ENCODE measurements at regions not wholly inside any gene's neighbourhood (a gene's known extent, or its start where the extent isn't known, plus 50 kb on each side); places are given as distances from the start of the nearest gene placed in this dataset.

DNA sequence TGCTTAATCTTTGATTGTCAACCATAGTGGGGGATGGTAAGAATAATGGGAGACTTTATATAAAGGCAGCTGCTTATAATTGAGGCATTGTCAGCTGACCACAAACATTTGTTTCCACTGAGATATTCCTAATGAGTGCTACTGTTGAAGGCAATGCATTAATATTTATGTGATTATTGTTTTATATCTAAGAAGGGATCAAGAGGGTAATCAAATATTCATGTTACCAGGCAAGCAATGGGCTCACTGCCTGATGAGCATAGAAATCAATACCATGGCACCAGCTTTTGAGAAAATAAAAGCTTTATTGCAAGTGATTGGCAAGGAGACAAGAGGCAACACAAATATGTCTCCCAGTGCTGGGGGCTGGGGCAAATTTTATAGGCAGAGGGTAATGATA, 706.7 kb upstream of the ADAMTS5 start:
- intact Hi-C loops (cut with DNase I; ENCODE audit: low total_unique reads), result no loop called here
- no peaks in the 10 kb centered on the region for H3K27me3 ChIP-seq

DNA sequence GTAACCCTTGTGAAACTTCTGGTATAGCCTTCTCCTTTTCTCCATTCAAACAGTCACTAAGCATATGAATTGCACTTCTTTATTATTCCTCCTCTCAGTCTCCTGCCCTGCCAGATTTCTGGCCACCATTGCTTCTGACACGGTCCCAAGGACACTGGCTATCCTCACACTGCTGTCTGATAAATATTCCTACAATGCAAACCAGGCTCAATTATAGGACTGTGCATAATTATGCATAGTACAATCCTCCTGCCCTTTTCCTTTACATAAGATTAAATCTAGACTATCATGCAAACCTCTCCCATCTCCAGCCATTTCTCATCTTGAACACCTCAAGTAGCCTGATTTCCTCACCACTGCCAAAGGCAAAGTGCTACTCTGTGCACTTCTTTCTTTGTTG, 704.3 kb upstream of the ADAMTS5 start:
- 58 to 81% (median 69%) methylated on average over 1 of the region's 1 CpG for WGBS, 5 donors
- Histone ChIP-seq H3K27me3 (no peaks in the 10 kb centered on the region), H3K4me3 (no peak overlapping the region), H3K9me3 (no peaks in the 10 kb centered on the region), H3K27ac (no peak overlapping the region), H3K36me3 (no peaks in the 10 kb centered on the region), H3K4me1 (no peaks in the 10 kb centered on the region)
- TF ChIP-seq EP300 (IDR thresholded peaks at IDR 0.05) (no peak), POLR2A (IDR thresholded peaks at IDR 0.05) (no peak), POLR2AphosphoS5 (IDR thresholded peaks at IDR 0.05) (no peak)
- TF ChIP-seq, protein P1, sequence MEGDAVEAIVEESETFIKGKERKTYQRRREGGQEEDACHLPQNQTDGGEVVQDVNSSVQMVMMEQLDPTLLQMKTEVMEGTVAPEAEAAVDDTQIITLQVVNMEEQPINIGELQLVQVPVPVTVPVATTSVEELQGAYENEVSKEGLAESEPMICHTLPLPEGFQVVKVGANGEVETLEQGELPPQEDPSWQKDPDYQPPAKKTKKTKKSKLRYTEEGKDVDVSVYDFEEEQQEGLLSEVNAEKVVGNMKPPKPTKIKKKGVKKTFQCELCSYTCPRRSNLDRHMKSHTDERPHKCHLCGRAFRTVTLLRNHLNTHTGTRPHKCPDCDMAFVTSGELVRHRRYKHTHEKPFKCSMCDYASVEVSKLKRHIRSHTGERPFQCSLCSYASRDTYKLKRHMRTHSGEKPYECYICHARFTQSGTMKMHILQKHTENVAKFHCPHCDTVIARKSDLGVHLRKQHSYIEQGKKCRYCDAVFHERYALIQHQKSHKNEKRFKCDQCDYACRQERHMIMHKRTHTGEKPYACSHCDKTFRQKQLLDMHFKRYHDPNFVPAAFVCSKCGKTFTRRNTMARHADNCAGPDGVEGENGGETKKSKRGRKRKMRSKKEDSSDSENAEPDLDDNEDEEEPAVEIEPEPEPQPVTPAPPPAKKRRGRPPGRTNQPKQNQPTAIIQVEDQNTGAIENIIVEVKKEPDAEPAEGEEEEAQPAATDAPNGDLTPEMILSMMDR (IDR thresholded peaks at IDR 0.05), result no peak
- intact Hi-C loops (cut with DNase I; ENCODE audit: low total_unique reads), result no loop called here
- no peak for DNase-seq

More for the DNA sequence above, 706.7 kb upstream of the ADAMTS5 start:
- H3K4me3 ChIP-seq, result no peak overlapping the region
- TF ChIP-seq POLR2AphosphoS5 (IDR thresholded peaks at IDR 0.05), result no peak
- H3K9me3 ChIP-seq, result no peaks in the 10 kb centered on the region
- no peak for DNase-seq
- no peaks in the 10 kb centered on the region for H3K36me3 ChIP-seq
- H3K27ac ChIP-seq, result no peak overlapping the region
- H3K4me1 ChIP-seq, result no peaks in the 10 kb centered on the region

DNA sequence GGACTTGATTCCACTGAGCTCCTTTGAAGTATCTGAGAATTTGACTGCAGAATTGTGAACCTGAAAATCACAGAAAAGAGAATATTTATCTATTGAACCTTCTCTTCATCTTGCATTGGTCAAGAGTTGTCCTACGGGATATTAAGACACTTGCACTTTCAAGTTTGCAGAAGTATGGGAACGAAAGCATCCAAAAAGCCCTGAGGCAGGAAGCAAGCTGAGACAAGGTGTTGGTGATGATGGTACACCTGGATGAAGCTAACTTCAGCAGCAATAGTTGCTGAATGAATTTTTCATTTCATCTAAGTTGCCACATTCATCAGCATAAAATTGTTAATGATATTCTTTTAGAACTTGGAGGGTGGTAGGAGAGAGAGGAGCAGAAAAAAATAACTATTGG, 686.6 kb upstream of the ADAMTS5 start:
- Histone ChIP-seq H3K4me1 (no peaks in the 10 kb centered on the region), H3K9me3 (no peaks in the 10 kb centered on the region), H3K4me3 (no peak overlapping the region), H3K36me3 (no peaks in the 10 kb centered on the region), H3K27ac (no peak overlapping the region), H3K27me3 (no peaks in the 10 kb centered on the region)
- intact Hi-C loops (cut with DNase I; ENCODE audit: low total_unique reads), result no loop called here
- 90 to 96% (median 93%) methylated on average over 2 of the region's 2 CpGs for WGBS, 5 donors
- TF ChIP-seq, protein P1 (IDR thresholded peaks at IDR 0.05), result no peak
- TF ChIP-seq POLR2AphosphoS5 (IDR thresholded peaks at IDR 0.05) (no peak), POLR2A (IDR thresholded peaks at IDR 0.05) (no peak), EP300 (IDR thresholded peaks at IDR 0.05) (no peak)
- no peak for DNase-seq

GRCh38 chr21:27649762-27650161, 682.9 kb upstream of the ADAMTS5 start:
- DNase-seq, result no peak
- H3K36me3 ChIP-seq, result no peaks in the 10 kb centered on the region
- H3K4me3 ChIP-seq, result no peak overlapping the region
- no peaks in the 10 kb centered on the region for H3K27me3 ChIP-seq
- H3K27ac ChIP-seq, result no peak overlapping the region
- 63 to 90% (median 82%) methylated on average over 3 of the region's 3 CpGs for WGBS, 5 donors
- intact Hi-C loops (cut with DNase I; ENCODE audit: low total_unique reads), result no loop called here
- H3K4me1 ChIP-seq, result no peaks in the 10 kb centered on the region
- no peaks in the 10 kb centered on the region for H3K9me3 ChIP-seq
- TF ChIP-seq POLR2AphosphoS5 (IDR thresholded peaks at IDR 0.05), result no peak
- no peak for TF ChIP-seq EP300 (IDR thresholded peaks at IDR 0.05)
- no peak for TF ChIP-seq POLR2A (IDR thresholded peaks at IDR 0.05)
- TF ChIP-seq, protein P1 (IDR thresholded peaks at IDR 0.05), result no peak

DNA sequence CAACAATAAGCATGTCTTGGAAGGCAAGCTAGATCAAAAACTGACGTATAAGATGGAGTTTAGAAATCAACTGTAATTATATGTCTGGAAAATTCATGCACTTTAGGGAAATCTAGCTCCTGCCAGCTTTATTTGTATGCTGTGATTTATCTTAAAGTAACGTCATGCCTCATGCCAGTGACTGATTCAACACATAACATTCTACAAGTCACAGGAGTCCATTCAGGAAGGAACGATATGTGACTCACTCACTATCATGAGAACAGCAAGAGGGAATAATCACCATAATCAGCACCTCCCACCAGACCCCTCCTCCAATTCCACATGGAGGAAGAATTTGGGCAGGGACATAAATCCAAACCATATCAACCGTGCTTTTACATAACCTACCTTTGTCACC, 682.4 kb upstream of the ADAMTS5 start:
- WGBS, 5 donors, result 37 to 62% (median 45%) methylated on average over 4 of the region's 4 CpGs
- intact Hi-C loops (cut with DNase I; ENCODE audit: low total_unique reads), result no loop called here
- no peak for DNase-seq
- Histone ChIP-seq H3K9me3 (no peaks in the 10 kb centered on the region), H3K27ac (no peak overlapping the region), H3K27me3 (no peaks in the 10 kb centered on the region), H3K4me3 (no peak overlapping the region), H3K4me1 (no peaks in the 10 kb centered on the region), H3K36me3 (no peaks in the 10 kb centered on the region)
- TF ChIP-seq POLR2A (IDR thresholded peaks at IDR 0.05) (no peak), EP300 (IDR thresholded peaks at IDR 0.05) (no peak), POLR2AphosphoS5 (IDR thresholded peaks at IDR 0.05) (no peak)
- TF ChIP-seq, protein P1 (IDR thresholded peaks at IDR 0.05), result no peak
